Liver (tissue), 8 donors: ENCODE measurements at regions not wholly inside any gene's neighbourhood (a gene's known extent, or its start where the extent isn't known, plus 50 kb on each side); places are given as distances from the start of the nearest gene placed in this dataset.

ENCODE experiments used
- DNase-seq: peaks from one replicate; pipeline ENCODE4 v3.0.0-alpha.2; 2017; ENCODE audit warnings: low spot score
- H3K27ac ChIP-seq, 2 donors: one replicate each; pipeline ENCODE4 v1.7.0; 2013; ENCODE audit warnings: inconsistent platforms in 2 of 2, low read length in 2 of 2, control low read depth in 1 of 2, low read depth in 1 of 2, mild to moderate bottlenecking in 1 of 2
- H3K27me3 ChIP-seq, 4 donors: one replicate each; pipeline versions ENCODE4 v1.6.1 to v1.7.0; 2013; ENCODE audit warnings: low read length in 3 of 4, inconsistent platforms in 1 of 4, mild to moderate bottlenecking in 1 of 4, moderate library complexity in 1 of 4; ENCODE audit not compliant: control insufficient read depth in 4 of 4, insufficient read depth in 4 of 4
- H3K36me3 ChIP-seq, 4 donors: one replicate each; pipeline versions ENCODE4 v1.6.1 to v1.7.0; 2013; ENCODE audit warnings: low read length in 3 of 4, mild to moderate bottlenecking in 3 of 4, low read depth in 1 of 4, moderate library complexity in 1 of 4; ENCODE audit not compliant: control insufficient read depth in 4 of 4, insufficient read depth in 3 of 4
- H3K4me1 ChIP-seq, 4 donors: one replicate each; pipeline versions ENCODE4 v1.6.1 to v1.7.0; 2013; ENCODE audit warnings: low read length in 3 of 4, mild to moderate bottlenecking in 3 of 4, moderate library complexity in 1 of 4; ENCODE audit not compliant: control insufficient read depth in 4 of 4, insufficient read depth in 4 of 4
- H3K4me3 ChIP-seq, 3 donors: one replicate each; pipeline versions ENCODE4 v1.6.1 to v1.7.0; 2013; ENCODE audit warnings: low read length in 3 of 3, control low read depth in 1 of 3, low read depth in 1 of 3, mild to moderate bottlenecking in 1 of 3
- H3K9ac ChIP-seq, 2 donors: one replicate each; pipeline ENCODE4 v1.7.0; 2013; ENCODE audit warnings: low read length in 2 of 2, mild to moderate bottlenecking in 2 of 2, moderate library complexity in 2 of 2, control low read depth in 1 of 2, low read depth in 1 of 2
- H3K9me3 ChIP-seq, 4 donors: one replicate each; pipeline versions ENCODE4 v1.6.1 to v1.7.0; 2013; ENCODE audit warnings: low read length in 3 of 4; ENCODE audit not compliant: control insufficient read depth in 4 of 4
- ATF3 ChIP-seq: IDR thresholded peaks from 2 replicates; pipeline ENCODE4 v1.6.1; 2016; ENCODE audit warnings: antibody characterized with exemption
- CTCF ChIP-seq: fragments of 150-350 bp; IDR thresholded peaks from 2 replicates; pipeline ENCODE4 v1.5.1; 2017; ENCODE audit warnings: improper control_type of control experiment, low read depth, low read length; ENCODE audit not compliant: missing input control
- EGR1 ChIP-seq, 2 donors: IDR thresholded peaks; 2 replicates each; pipeline ENCODE4 v1.6.1; 2016 to 2018; ENCODE audit warnings: antibody characterized with exemption in 2 of 2, low read depth in 2 of 2
- FOXA1 ChIP-seq: IDR thresholded peaks from 2 replicates; pipeline ENCODE4 v1.6.1; 2016; ENCODE audit warnings: antibody characterized with exemption
- HNF4G ChIP-seq: IDR thresholded peaks from 2 replicates; pipeline ENCODE4 v1.6.1; 2016; ENCODE audit warnings: antibody characterized with exemption
- JUND ChIP-seq, 2 donors: IDR thresholded peaks; 2 replicates each; pipeline ENCODE4 v1.6.1; 2016; ENCODE audit warnings: antibody characterized with exemption in 2 of 2
- NR2F2 ChIP-seq: IDR thresholded peaks from 2 replicates; pipeline ENCODE4 v1.6.1; 2016; ENCODE audit warnings: antibody characterized with exemption
- RAD21 ChIP-seq, 2 donors: IDR thresholded peaks; 2 replicates each; pipeline ENCODE4 v1.6.1; 2016; ENCODE audit warnings: antibody characterized with exemption in 2 of 2, mild to moderate bottlenecking in 2 of 2
- RXRA ChIP-seq, 2 donors: IDR thresholded peaks; 2 replicates each; pipeline ENCODE4 v1.6.1; 2017 to 2018; ENCODE audit warnings: antibody characterized with exemption in 2 of 2, mild to moderate bottlenecking in 1 of 2
- SP1 ChIP-seq: IDR thresholded peaks from 2 replicates; pipeline ENCODE4 v1.6.1; 2018; ENCODE audit warnings: antibody characterized with exemption, mild to moderate bottlenecking
- TAF1 ChIP-seq: conservative IDR thresholded peaks from 2 replicates; pipeline ENCODE4 v1.6.1; 2016; ENCODE audit warnings: antibody characterized with exemption, mild to moderate bottlenecking
- ZBTB33 ChIP-seq: IDR thresholded peaks from 2 replicates; pipeline ENCODE4 v1.6.1; 2016; ENCODE audit warnings: antibody characterized with exemption
- WGBS: extraction: QIAGEN DNeasy Blood & Tissue Kit; methylation state at CpG from one replicate; pipeline ENCODE4 v1.1.7; 2013; 5-methylcytosine and 5-hydroxymethylcytosine counted together
- TF ChIP-seq, protein P1 (sequence below): IDR thresholded peaks from 2 replicates; pipeline ENCODE4 v1.6.1; 2016; ENCODE audit warnings: antibody characterized with exemption
- TF ChIP-seq, protein P2 (sequence below): IDR thresholded peaks from 2 replicates; pipeline ENCODE4 v1.6.1; 2016; ENCODE audit warnings: antibody characterized with exemption, mild to moderate bottlenecking
- donor health status: healthy.
- donor health status: healthy.
- donor health status: healthy.
- donor health status: healthy.
- donor health status: healthy.

GRCh38 chr17:15885770-15886169 is 59.2 kb upstream of the ADORA2B start:
- H3K27me3 ChIP-seq: no peaks in the 10 kb centered on the region
- WGBS: 91% methylated on average over 2 of the region's 2 CpGs
- H3K9me3 ChIP-seq: no peaks in the 10 kb centered on the region
- H3K4me1 ChIP-seq: no peaks in the 10 kb centered on the region
- DNase-seq: no peak
- TF ChIP-seq JUND (IDR thresholded peaks at IDR 0.05) (no peak), TAF1 (no peak), ATF3 (no peak), RXRA (IDR thresholded peaks at IDR 0.05) (no peak), EGR1 (IDR thresholded peaks at IDR 0.05; ENCODE audit: low read depth in 2 of 2) (no peak), NR2F2 (no peak), HNF4G (no peak), FOXA1 (no peak), CTCF (no peak), RAD21 (IDR thresholded peaks at IDR 0.05) (no peak), SP1 (no peak), ZBTB33 (no peak)
- TF ChIP-seq, protein P1, sequence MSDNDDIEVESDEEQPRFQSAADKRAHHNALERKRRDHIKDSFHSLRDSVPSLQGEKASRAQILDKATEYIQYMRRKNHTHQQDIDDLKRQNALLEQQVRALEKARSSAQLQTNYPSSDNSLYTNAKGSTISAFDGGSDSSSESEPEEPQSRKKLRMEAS: no peak
- no peaks in the 10 kb centered on the region for H3K36me3 ChIP-seq
- H3K9ac ChIP-seq: no peak overlapping the region
- H3K27ac ChIP-seq: no peak overlapping the region
- H3K4me3 ChIP-seq: no peak overlapping the region

- Histone ChIP-seq H3K4me3 (no peak overlapping the region), H3K27ac (no peak overlapping the region), H3K9me3 (no peaks in the 10 kb centered on the region), H3K4me1 (no peaks in the 10 kb centered on the region), H3K36me3 (no peaks in the 10 kb centered on the region), H3K9ac (no peak overlapping the region), H3K27me3 (no peaks in the 10 kb centered on the region)
- TF ChIP-seq, protein P2, sequence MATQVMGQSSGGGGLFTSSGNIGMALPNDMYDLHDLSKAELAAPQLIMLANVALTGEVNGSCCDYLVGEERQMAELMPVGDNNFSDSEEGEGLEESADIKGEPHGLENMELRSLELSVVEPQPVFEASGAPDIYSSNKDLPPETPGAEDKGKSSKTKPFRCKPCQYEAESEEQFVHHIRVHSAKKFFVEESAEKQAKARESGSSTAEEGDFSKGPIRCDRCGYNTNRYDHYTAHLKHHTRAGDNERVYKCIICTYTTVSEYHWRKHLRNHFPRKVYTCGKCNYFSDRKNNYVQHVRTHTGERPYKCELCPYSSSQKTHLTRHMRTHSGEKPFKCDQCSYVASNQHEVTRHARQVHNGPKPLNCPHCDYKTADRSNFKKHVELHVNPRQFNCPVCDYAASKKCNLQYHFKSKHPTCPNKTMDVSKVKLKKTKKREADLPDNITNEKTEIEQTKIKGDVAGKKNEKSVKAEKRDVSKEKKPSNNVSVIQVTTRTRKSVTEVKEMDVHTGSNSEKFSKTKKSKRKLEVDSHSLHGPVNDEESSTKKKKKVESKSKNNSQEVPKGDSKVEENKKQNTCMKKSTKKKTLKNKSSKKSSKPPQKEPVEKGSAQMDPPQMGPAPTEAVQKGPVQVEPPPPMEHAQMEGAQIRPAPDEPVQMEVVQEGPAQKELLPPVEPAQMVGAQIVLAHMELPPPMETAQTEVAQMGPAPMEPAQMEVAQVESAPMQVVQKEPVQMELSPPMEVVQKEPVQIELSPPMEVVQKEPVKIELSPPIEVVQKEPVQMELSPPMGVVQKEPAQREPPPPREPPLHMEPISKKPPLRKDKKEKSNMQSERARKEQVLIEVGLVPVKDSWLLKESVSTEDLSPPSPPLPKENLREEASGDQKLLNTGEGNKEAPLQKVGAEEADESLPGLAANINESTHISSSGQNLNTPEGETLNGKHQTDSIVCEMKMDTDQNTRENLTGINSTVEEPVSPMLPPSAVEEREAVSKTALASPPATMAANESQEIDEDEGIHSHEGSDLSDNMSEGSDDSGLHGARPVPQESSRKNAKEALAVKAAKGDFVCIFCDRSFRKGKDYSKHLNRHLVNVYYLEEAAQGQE: no peak
- no peak for TF ChIP-seq RXRA (IDR thresholded peaks at IDR 0.05)
- 85% methylated on average over 8 of the region's 8 CpGs for WGBS
- no peak for DNase-seq
Measured at GRCh38 chr17:15886221-15886620, 58.7 kb upstream of the ADORA2B start.
